PC-9 (cell line): ENCODE measurements at regions not wholly inside any gene's neighbourhood (a gene's known extent, or its start where the extent isn't known, plus 50 kb on each side); places are given as distances from the start of the nearest gene placed in this dataset.

ENCODE experiments used
- CTCF ChIP-seq: fragments of 200-600 bp; sonication (generic); conservative IDR thresholded peaks from 2 replicates; pipeline ENCODE4 v1.6.1; 2017; ENCODE audit warnings: mixed run types, antibody characterized with exemption, mild to moderate bottlenecking, moderate library complexity
- EZH2 ChIP-seq: fragments of 200-600 bp; sonication (generic); IDR thresholded peaks from 2 replicates; pipeline ENCODE4 v1.8.0; 2017; ENCODE audit warnings: antibody characterized with exemption, low read depth

GRCh38 chr13:87368639-87369038, 302.5 kb upstream of the SLITRK5 start:
- TF ChIP-seq CTCF (no peak), EZH2 (no peak)
